Neutrophil (primary cell): ENCODE measurements at regions not wholly inside any gene's neighbourhood (a gene's known extent, or its start where the extent isn't known, plus 50 kb on each side); places are given as distances from the start of the nearest gene placed in this dataset.

Experiments
- H3K27ac ChIP-seq: fragments of 200-600 bp; sonication (generic); 2 replicates; pipeline ENCODE4 v1.5.1; 2016; ENCODE audit warnings: mild to moderate bottlenecking, moderate library complexity
- H3K27me3 ChIP-seq: fragments of 200-600 bp; sonication (generic); 2 replicates; pipeline ENCODE4 v1.6.0; 2016; ENCODE audit warnings: mild to moderate bottlenecking
- H3K36me3 ChIP-seq: fragments of 200-600 bp; sonication (generic); 2 replicates; pipeline ENCODE4 v1.5.1; 2017
- H3K4me1 ChIP-seq, 2 experiments: fragments of 200-600 bp in 1 of 2; sonication (generic) in 1 of 2; 1 replicate in 1 of 2; 2 replicates in 1 of 2; pipeline versions ENCODE4 v1.5.1 to v1.6.1; 2013 to 2016; ENCODE audit warnings: low read depth in 1 of 2, low read length in 1 of 2, mild to moderate bottlenecking in 1 of 2, moderate library complexity in 1 of 2; ENCODE audit not compliant: control insufficient read depth in 1 of 2, insufficient read depth in 1 of 2
- H3K4me3 ChIP-seq, 2 experiments: fragments of 200-600 bp in 1 of 2; sonication (generic) in 1 of 2; 1 replicate in 1 of 2; 2 replicates in 1 of 2; pipeline ENCODE4 v1.5.1; 2013 to 2016; ENCODE audit warnings: low read depth in 1 of 2, low read length in 1 of 2, mild to moderate bottlenecking in 1 of 2, moderate library complexity in 1 of 2
- H3K9me3 ChIP-seq: fragments of 200-600 bp; sonication (generic); 2 replicates; pipeline ENCODE4 v1.5.1; 2016
- CTCF ChIP-seq: fragments of 200-600 bp; sonication (generic); IDR thresholded peaks from 2 replicates; pipeline ENCODE4 v1.5.1; 2016; ENCODE audit warnings: antibody characterized with exemption

GRCh38 chr12:93101367-93101766 is 172.3 kb upstream of the EEA1 start:
- Histone ChIP-seq H3K36me3 (no peaks in the 10 kb centered on the region), H3K4me1 (peaks cover 14 to 16% of the 10 kb centered on the region in 2 experiments), H3K27ac (no peak overlapping the region), H3K27me3 (no peaks in the 10 kb centered on the region), H3K9me3 (no peaks in the 10 kb centered on the region), H3K4me3 (no peak overlapping the region)
- no peak for TF ChIP-seq CTCF

GRCh38 chr12:93102312-93102711 is 173.2 kb upstream of the EEA1 start:
- no peak for TF ChIP-seq CTCF
- Histone ChIP-seq H3K27ac (no peak overlapping the region), H3K27me3 (no peaks in the 10 kb centered on the region), H3K9me3 (no peaks in the 10 kb centered on the region), H3K36me3 (no peaks in the 10 kb centered on the region), H3K4me3 (no peak overlapping the region), H3K4me1 (peaks cover 14% of the 10 kb centered on the region in 2 experiments)

GRCh38 chr12:93102744-93103143 is 173.6 kb upstream of the EEA1 start:
- TF ChIP-seq CTCF = no peak
- peaks cover 10% of the 10 kb centered on the region in 2 experiments for H3K4me1 ChIP-seq

GRCh38 chr12:93103154-93103553 is 174.1 kb upstream of the EEA1 start:
- Histone ChIP-seq H3K27me3 (no peaks in the 10 kb centered on the region), H3K4me3 (no peak overlapping the region), H3K4me1 (peaks cover 7% of the 10 kb centered on the region in 2 experiments), H3K9me3 (no peaks in the 10 kb centered on the region), H3K36me3 (no peaks in the 10 kb centered on the region), H3K27ac (no peak overlapping the region)
- no peak for TF ChIP-seq CTCF

More at GRCh38 chr12:93102744-93103143, 173.6 kb upstream of the EEA1 start:
- Histone ChIP-seq H3K27ac (no peak overlapping the region), H3K4me3 (no peak overlapping the region), H3K9me3 (no peaks in the 10 kb centered on the region), H3K27me3 (no peaks in the 10 kb centered on the region), H3K36me3 (no peaks in the 10 kb centered on the region)

- H3K4me1 ChIP-seq = no peaks in the 10 kb centered on the region
- no peak overlapping the region for H3K27ac ChIP-seq
- H3K27me3 ChIP-seq = no peaks in the 10 kb centered on the region
- no peak overlapping the region for H3K4me3 ChIP-seq
- H3K9me3 ChIP-seq = no peaks in the 10 kb centered on the region
- H3K36me3 ChIP-seq = no peaks in the 10 kb centered on the region
- no peak for TF ChIP-seq CTCF
Observed at GRCh38 chr12:93104535-93104934, 175.4 kb upstream of the EEA1 start.

- H3K4me1 ChIP-seq = no peaks in the 10 kb centered on the region
- no peak overlapping the region for H3K4me3 ChIP-seq
- TF ChIP-seq CTCF = no peak
- H3K27ac ChIP-seq = no peak overlapping the region
- no peaks in the 10 kb centered on the region for H3K36me3 ChIP-seq
- no peaks in the 10 kb centered on the region for H3K27me3 ChIP-seq
- H3K9me3 ChIP-seq = no peaks in the 10 kb centered on the region
Observed at GRCh38 chr12:93106910-93107309, 177.8 kb upstream of the EEA1 start.
